HEK293 (cell line): ENCODE measurements at regions not wholly inside any gene's neighbourhood (a gene's known extent, or its start where the extent isn't known, plus 50 kb on each side); places are given as distances from the start of the nearest gene placed in this dataset.

Experiments used
- CTCF ChIA-PET: fragments of 350-600 bp; formaldehyde crosslinking; extraction: SDS; loops from one replicate; lab custom pipeline; 2021; ENCODE audit warnings: antibody characterized with exemption; lab: Yijun Ruan, JAX
- POLR2A ChIA-PET: fragments of 300-600 bp; formaldehyde crosslinking; extraction: SDS; loops from one replicate; lab custom pipeline; 2020; ENCODE audit warnings: antibody characterized with exemption, inconsistent platforms; lab: Yijun Ruan, JAX
- H3K27ac ChIP-seq: fragments of 200-500 bp; sonication (Bioruptor generic); 2 replicates; pipeline ENCODE4 v1.5.1; 2014; ENCODE audit warnings: low read depth, low read length, control low read depth, inconsistent platforms; ENCODE audit errors: extremely low read depth
- H3K36me3 ChIP-seq, 2 experiments: fragments of 200-500 bp in 1 of 2; sonication (Bioruptor generic) in 1 of 2; 1 replicate in 1 of 2; 2 replicates in 1 of 2; pipeline ENCODE4 v1.5.1; 2014 to 2017; ENCODE audit warnings: inconsistent platforms in 2 of 2, low read length in 2 of 2; ENCODE audit not compliant: control insufficient read depth in 2 of 2, insufficient read depth in 1 of 2
- H3K4me1 ChIP-seq: fragments of 200-500 bp; sonication (Bioruptor generic); 2 replicates; pipeline ENCODE4 v1.5.1; 2014; ENCODE audit warnings: mild to moderate bottlenecking, low read length, inconsistent platforms; ENCODE audit not compliant: control insufficient read depth, insufficient read depth
- H3K4me3 ChIP-seq: 2 replicates; pipeline ENCODE4 v1.5.1; 2011; ENCODE audit warnings: low read depth, mild to moderate bottlenecking, control low read depth, low read length, moderate library complexity
- H3K9me3 ChIP-seq: fragments of 200-500 bp; sonication (Bioruptor generic); 2 replicates; pipeline ENCODE4 v1.5.1; 2014; ENCODE audit warnings: low read depth, low read length, inconsistent platforms; ENCODE audit not compliant: control insufficient read depth, insufficient read depth
- EGR2 ChIP-seq: fragments of 450-650 bp; formaldehyde crosslinking; IDR thresholded peaks from 2 replicates; pipeline ENCODE4 v1.5.1; 2016; ENCODE audit warnings: low read depth, missing biosample characterization, missing genetic modification characterization
- GLIS2 ChIP-seq: fragments of 450-650 bp; formaldehyde crosslinking; IDR thresholded peaks from 2 replicates; pipeline ENCODE4 v1.5.1; 2016; ENCODE audit warnings: missing biosample characterization, missing genetic modification characterization
- OSR2 ChIP-seq: fragments of 450-650 bp; formaldehyde crosslinking; IDR thresholded peaks from 2 replicates; pipeline ENCODE4 v1.5.1; 2016; ENCODE audit warnings: missing biosample characterization, missing genetic modification characterization
- ZFHX2 ChIP-seq: fragments of 450-650 bp; formaldehyde crosslinking; conservative IDR thresholded peaks from 2 replicates; pipeline ENCODE4 v1.5.1; 2016; ENCODE audit warnings: missing biosample characterization, missing genetic modification characterization
- ZIC2 ChIP-seq: fragments of 450-650 bp; formaldehyde crosslinking; IDR thresholded peaks from 2 replicates; pipeline ENCODE4 v1.5.1; 2016; ENCODE audit warnings: missing biosample characterization, missing genetic modification characterization
- ZNF24 ChIP-seq: fragments of 450-650 bp; formaldehyde crosslinking; IDR thresholded peaks from 2 replicates; pipeline ENCODE4 v1.5.1; 2016; ENCODE audit warnings: missing biosample characterization, missing genetic modification characterization
- ZNF354C ChIP-seq: fragments of 450-650 bp; formaldehyde crosslinking; IDR thresholded peaks from 2 replicates; pipeline ENCODE4 v1.5.1; 2016; ENCODE audit warnings: missing biosample characterization, missing genetic modification characterization, low read depth, borderline replicate concordance
- ZNF391 ChIP-seq: fragments of 450-650 bp; formaldehyde crosslinking; IDR thresholded peaks from 2 replicates; pipeline ENCODE4 v1.5.1; 2016; ENCODE audit warnings: low read depth, missing biosample characterization, missing genetic modification characterization, borderline replicate concordance
- ZNF621 ChIP-seq: fragments of 450-650 bp; formaldehyde crosslinking; IDR thresholded peaks from 2 replicates; pipeline ENCODE4 v1.5.1; 2017; ENCODE audit warnings: missing biosample characterization, missing genetic modification characterization
- ZNF747 ChIP-seq: fragments of 450-650 bp; formaldehyde crosslinking; IDR thresholded peaks from 2 replicates; pipeline ENCODE4 v1.5.1; 2016; ENCODE audit warnings: missing biosample characterization, missing genetic modification characterization
- ZSCAN23 ChIP-seq: fragments of 450-650 bp; formaldehyde crosslinking; IDR thresholded peaks from 2 replicates; pipeline ENCODE4 v1.5.1; 2016; ENCODE audit warnings: missing biosample characterization, missing genetic modification characterization
- TF ChIP-seq, protein P1 (sequence below): fragments of 450-650 bp; formaldehyde crosslinking; IDR thresholded peaks from 2 replicates; pipeline ENCODE4 v1.5.1; 2016; ENCODE audit warnings: missing biosample characterization, missing genetic modification characterization
- TF ChIP-seq, protein P2 (sequence below): fragments of 450-650 bp; formaldehyde crosslinking; IDR thresholded peaks from 2 replicates; pipeline ENCODE4 v1.5.1; 2016; ENCODE audit warnings: missing biosample characterization, missing genetic modification characterization

DNA sequence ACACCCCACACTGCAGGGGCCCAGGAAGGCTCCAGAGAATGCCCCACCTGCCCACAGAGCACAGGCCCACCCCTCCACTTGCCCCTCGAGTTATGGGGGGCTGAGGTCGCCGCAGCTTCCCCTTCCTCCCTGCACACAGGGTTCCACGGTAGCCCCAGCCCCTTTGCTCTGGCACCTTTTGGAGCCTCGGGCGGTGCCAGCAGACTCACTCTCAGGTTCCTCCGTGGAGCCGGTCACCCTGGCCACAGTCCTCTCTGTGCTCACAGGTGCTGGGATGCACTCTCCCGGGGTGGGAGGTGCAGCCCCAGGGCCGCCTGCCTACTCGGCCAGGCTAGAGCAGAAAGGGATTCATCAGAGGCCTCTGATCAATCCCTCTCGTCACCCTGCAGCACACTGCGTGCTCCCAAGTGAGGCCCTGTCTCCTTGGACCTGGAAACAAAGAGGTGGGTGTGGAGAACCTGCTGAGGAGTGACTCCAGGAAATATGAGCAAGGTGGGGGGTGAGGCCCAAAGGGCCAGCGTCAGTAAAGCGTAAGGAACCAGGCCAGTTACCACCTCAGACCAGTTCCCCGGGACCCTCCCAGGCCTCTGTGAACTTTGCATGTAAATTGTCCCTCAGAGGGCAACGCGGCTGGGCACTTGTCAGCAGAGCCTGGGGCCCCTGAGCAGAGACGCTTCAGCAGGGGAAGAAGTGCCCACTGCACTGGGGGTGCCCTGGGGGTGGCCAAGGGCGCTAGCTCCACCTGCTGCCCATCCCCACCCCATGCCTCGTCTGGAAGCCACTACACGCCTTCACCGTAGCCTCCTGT is 167.8 kb downstream of the OLFM1 start:
- Histone ChIP-seq H3K9me3 (no peaks in the 10 kb centered on the region), H3K4me3 (no peak overlapping the region), H3K27ac (no peak overlapping the region), H3K36me3 (no peaks in the 10 kb centered on the region), H3K4me1 (no peaks in the 10 kb centered on the region)
- TF ChIP-seq ZNF354C (tag by site-specific recombination) (no peak), ZIC2 (tag by site-specific recombination) (peak; percentile 43; the same call in 1 of the 2 replicates)
- CTCF ChIA-PET: no interaction called here
- POLR2A ChIA-PET: no interaction called here

DNA sequence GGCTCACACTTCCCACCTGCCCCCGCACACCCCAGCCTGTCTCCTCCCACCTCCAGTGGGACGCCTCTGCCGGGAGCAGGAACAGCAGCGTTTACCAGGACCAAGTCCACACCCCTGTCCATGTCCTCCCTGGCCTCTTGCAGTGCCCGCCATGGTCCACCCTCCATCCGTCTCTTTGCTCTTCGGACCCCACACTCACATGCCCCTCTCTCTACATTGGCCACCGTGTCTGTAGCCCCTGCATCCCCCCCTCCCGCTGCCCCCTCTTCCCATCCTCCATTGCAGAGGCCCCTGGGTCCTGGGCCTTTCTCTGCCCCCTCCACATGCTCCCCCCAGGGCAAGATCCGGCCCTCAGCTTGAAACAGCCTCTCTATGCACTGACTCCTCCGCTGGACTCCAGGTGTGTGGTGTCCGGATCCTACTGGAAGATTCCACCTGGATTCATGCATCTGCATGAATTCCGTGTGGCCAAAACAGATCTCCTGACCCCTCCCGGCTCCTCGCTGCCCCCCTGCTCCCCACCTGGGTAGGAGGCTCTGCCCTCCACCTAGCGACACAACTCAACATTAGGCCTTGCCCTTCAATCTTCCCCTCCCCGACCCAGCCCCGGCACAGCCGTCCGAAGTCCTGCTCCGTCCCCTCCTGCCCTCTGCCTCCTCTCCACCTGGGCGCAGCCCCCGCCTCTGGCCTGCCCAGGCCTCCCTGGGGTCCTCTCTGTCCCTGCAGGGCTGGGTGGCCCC is 168.5 kb downstream of the OLFM1 start:
- no peaks in the 10 kb centered on the region for H3K4me1 ChIP-seq
- ChIA-PET POLR2A (interaction anchor here (0.6 kb wide), 1 partner anchor 45 kb away, joined by 4 read pairs; no protein-coding TSS in a partner anchor), CTCF (no interaction called here)
- H3K4me3 ChIP-seq: no peak overlapping the region
- no peak overlapping the region for H3K27ac ChIP-seq
- TF ChIP-seq ZNF747 (tag by site-specific recombination) (no peak), ZNF24 (tag by site-specific recombination) (no peak), EGR2 (tag by site-specific recombination) (peak; percentile 89), ZFHX2 (tag by site-specific recombination) (peak; percentile 84), OSR2 (tag by site-specific recombination) (no peak), ZNF391 (tag by site-specific recombination) (no peak), ZNF621 (tag by site-specific recombination) (no peak)
- TF ChIP-seq, protein P1, sequence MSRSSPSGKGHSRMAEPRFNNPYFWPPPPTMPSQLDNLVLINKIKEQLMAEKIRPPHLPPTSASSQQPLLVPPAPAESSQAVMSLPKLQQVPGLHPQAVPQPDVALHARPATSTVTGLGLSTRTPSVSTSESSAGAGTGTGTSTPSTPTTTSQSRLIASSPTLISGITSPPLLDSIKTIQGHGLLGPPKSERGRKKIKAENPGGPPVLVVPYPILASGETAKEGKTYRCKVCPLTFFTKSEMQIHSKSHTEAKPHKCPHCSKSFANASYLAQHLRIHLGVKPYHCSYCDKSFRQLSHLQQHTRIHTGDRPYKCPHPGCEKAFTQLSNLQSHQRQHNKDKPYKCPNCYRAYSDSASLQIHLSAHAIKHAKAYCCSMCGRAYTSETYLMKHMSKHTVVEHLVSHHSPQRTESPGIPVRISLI (tag by site-specific recombination): no peak
- H3K9me3 ChIP-seq: no peaks in the 10 kb centered on the region
- no peaks in the 10 kb centered on the region for H3K36me3 ChIP-seq

DNA sequence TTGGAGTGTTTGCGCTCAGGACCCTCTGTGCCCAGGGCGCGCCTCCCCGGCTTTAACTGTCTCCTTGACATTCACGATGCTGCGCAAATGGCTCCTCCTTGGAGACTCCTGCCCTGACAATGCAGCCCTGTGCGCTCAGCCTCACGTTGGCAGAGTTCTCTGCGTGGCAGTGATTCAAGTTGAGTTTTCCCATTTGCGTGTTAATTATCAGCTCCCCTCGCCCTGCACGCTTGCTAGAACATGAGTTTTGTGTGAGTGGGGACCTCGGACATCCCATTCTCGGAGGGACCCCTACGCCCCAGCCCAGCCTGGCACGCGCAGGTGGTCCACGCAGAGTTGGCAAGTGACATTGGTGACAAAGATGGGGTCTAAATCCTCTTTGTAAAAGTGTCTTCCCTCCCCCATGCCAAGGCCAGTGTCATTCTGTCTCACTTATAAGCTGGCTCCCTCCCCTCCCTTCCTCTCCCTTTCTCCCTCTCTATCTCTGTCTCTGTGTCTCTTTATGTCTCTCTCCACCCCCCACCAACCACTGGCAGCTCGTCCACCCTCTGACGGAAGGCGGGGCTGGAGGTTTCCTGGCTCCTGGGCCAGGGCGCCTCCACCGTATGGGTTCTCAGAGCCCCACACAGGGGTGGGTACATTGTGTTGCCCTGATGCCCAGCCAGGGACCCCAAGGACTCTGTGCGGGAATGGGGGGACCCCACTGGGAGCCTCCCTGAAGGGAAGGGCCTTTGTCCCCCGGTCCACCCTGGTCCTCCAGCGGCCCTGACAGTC is 169.3 kb downstream of the OLFM1 start:
- Histone ChIP-seq H3K27ac (no peak overlapping the region), H3K4me1 (no peaks in the 10 kb centered on the region), H3K4me3 (no peak overlapping the region), H3K9me3 (no peaks in the 10 kb centered on the region), H3K36me3 (no peaks in the 10 kb centered on the region)
- CTCF ChIA-PET: interaction anchor here (0.6 kb wide), 1 partner anchor 429 kb away, joined by 6 read pairs; no protein-coding TSS in a partner anchor
- POLR2A ChIA-PET: interaction anchor here (0.6 kb wide), 1 partner anchor 46 kb away, joined by 4 read pairs; no protein-coding TSS in a partner anchor
- TF ChIP-seq GLIS2 (0 out of 2 replicates have a peak, but pooled peaks have one; percentile 33), ZSCAN23 (tag by site-specific recombination) (no peak)

DNA sequence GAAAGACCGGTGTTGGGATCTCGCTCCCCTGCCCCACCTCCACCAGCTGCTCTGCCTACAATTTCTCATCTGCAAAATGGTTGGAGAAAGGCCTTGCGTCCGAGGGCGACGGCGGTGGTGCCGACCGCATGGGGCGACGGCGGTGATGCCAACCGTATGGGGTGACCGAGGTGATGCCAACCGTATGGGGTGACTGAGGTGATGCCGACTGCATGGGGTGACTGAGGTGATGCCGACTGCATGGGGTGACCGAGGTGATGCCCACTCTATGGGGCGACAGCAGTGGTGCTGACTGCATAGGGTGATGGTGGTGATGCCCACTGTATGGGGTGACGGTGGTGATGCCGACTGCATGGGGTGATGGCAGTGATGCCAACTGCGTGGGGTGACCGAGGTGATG is 171.0 kb downstream of the OLFM1 start:
- H3K27ac ChIP-seq: no peak overlapping the region
- no peaks in the 10 kb centered on the region for H3K9me3 ChIP-seq
- no peaks in the 10 kb centered on the region for H3K36me3 ChIP-seq
- POLR2A ChIA-PET: no interaction called here
- TF ChIP-seq, protein P2, sequence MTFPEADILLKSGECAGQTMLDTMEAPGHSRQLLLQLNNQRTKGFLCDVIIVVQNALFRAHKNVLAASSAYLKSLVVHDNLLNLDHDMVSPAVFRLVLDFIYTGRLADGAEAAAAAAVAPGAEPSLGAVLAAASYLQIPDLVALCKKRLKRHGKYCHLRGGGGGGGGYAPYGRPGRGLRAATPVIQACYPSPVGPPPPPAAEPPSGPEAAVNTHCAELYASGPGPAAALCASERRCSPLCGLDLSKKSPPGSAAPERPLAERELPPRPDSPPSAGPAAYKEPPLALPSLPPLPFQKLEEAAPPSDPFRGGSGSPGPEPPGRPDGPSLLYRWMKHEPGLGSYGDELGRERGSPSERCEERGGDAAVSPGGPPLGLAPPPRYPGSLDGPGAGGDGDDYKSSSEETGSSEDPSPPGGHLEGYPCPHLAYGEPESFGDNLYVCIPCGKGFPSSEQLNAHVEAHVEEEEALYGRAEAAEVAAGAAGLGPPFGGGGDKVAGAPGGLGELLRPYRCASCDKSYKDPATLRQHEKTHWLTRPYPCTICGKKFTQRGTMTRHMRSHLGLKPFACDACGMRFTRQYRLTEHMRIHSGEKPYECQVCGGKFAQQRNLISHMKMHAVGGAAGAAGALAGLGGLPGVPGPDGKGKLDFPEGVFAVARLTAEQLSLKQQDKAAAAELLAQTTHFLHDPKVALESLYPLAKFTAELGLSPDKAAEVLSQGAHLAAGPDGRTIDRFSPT (tag by site-specific recombination): peak; percentile 58; the same call in 1 of the 2 replicates
- TF ChIP-seq, protein P1 (tag by site-specific recombination): no peak
- CTCF ChIA-PET: no interaction called here
- no peak overlapping the region for H3K4me3 ChIP-seq
- H3K4me1 ChIP-seq: no peaks in the 10 kb centered on the region
